Smooth muscle cell (in vitro differentiated cells): ENCODE measurements at regions not wholly inside any gene's neighbourhood (a gene's known extent, or its start where the extent isn't known, plus 50 kb on each side); places are given as distances from the start of the nearest gene placed in this dataset.

ENCODE experiments used
- DNase-seq: peaks from one replicate; lab custom pipeline; 2025; ENCODE audit not compliant: unreplicated experiment; lab: John Stamatoyannopoulos, UW
- H2AFZ ChIP-seq: fragments of 200-600 bp; sonication (generic); 2 replicates; pipeline ENCODE4 v1.6.0; 2016; ENCODE audit warnings: antibody characterized with exemption, low read depth, mild to moderate bottlenecking
- H3F3A ChIP-seq: fragments of 200-600 bp; sonication (generic); 2 replicates; pipeline ENCODE4 v1.6.0; 2017; ENCODE audit warnings: antibody characterized with exemption, low read depth
- H3K27ac ChIP-seq: fragments of 200-600 bp; sonication (generic); 2 replicates; pipeline ENCODE4 v1.5.1; 2016; ENCODE audit warnings: low read depth, mild to moderate bottlenecking
- H3K27me3 ChIP-seq: fragments of 200-600 bp; sonication (generic); 2 replicates; pipeline ENCODE4 v1.6.1; 2016; ENCODE audit warnings: low read depth, mild to moderate bottlenecking
- H3K36me3 ChIP-seq: fragments of 200-600 bp; sonication (generic); 2 replicates; pipeline ENCODE4 v1.5.1; 2016; ENCODE audit warnings: low read depth
- H3K4me1 ChIP-seq: fragments of 200-600 bp; sonication (generic); 2 replicates; pipeline ENCODE4 v1.5.1; 2016; ENCODE audit warnings: low read depth
- H3K4me2 ChIP-seq: fragments of 200-600 bp; sonication (generic); 2 replicates; pipeline ENCODE4 v1.6.0; 2016; ENCODE audit warnings: mild to moderate bottlenecking
- H3K4me3 ChIP-seq: fragments of 200-600 bp; sonication (generic); 2 replicates; pipeline ENCODE4 v1.5.1; 2016; ENCODE audit warnings: mild to moderate bottlenecking
- H3K79me2 ChIP-seq: fragments of 200-600 bp; sonication (generic); 2 replicates; pipeline ENCODE4 v1.6.0; 2016; ENCODE audit warnings: low read depth, mild to moderate bottlenecking
- H3K9ac ChIP-seq: fragments of 200-600 bp; sonication (generic); 2 replicates; pipeline ENCODE4 v1.6.0; 2016; ENCODE audit warnings: low read depth
- H3K9me3 ChIP-seq: fragments of 200-600 bp; sonication (generic); replicated peaks from 2 replicates; pipeline ENCODE4 v1.5.1; 2016; ENCODE audit warnings: low read depth
- H4K20me1 ChIP-seq: fragments of 200-600 bp; sonication (generic); 2 replicates; pipeline ENCODE4 v1.6.0; 2016; ENCODE audit warnings: low read depth
- WGBS: methylation state at CpG from one replicate; pipeline ENCODE4 v1.1.7; 2016; ENCODE audit warnings: low lambda C conversion rate; 5-methylcytosine and 5-hydroxymethylcytosine counted together
- TF ChIP-seq, protein P1 (sequence below): fragments of 200-600 bp; sonication (generic); IDR thresholded peaks from 2 replicates; pipeline ENCODE4 v1.5.1; 2017; ENCODE audit warnings: borderline replicate concordance, mild to moderate bottlenecking, antibody characterized with exemption; ENCODE audit not compliant: insufficient read depth, poor library complexity, severe bottlenecking

DNA sequence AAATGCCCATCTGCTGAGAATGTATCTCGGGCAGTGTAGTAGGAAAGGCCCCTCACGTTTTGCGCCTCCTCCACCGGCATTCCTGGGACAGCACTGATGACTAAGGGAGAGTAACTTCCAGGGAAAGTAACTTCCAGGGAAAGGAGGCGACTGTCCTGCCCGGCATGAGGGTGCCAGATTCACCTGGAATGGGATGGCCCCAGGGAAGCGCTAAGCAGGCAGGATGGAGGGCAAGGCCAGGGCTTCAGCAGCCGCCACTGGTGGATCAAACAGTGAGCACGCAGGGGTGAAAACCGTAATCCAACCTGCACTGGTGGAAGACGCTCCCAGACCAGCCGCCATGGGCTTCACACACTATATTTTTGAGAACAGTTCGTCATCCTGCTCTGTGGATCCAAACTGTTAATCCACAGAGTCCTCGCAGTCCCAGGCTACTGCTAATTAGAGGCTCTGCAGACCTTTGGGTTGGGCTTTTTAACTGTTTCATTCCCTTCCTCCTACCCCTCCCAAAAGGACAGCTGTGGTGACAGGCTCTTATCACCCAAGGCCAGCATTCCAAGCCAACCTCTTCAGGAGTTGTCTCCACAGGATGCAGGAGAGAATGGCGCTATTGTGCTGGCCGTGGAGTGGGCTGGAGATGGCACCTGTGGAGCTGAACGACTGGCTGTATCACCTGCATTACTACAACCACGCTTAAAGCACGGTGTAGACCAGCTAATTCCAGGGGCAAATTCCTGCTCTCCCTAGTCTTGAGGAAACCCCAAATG lies 178.9 kb downstream of the DLL1 start:
- H3K4me3 ChIP-seq = no peak overlapping the region
- DNase-seq = no peak

DNA sequence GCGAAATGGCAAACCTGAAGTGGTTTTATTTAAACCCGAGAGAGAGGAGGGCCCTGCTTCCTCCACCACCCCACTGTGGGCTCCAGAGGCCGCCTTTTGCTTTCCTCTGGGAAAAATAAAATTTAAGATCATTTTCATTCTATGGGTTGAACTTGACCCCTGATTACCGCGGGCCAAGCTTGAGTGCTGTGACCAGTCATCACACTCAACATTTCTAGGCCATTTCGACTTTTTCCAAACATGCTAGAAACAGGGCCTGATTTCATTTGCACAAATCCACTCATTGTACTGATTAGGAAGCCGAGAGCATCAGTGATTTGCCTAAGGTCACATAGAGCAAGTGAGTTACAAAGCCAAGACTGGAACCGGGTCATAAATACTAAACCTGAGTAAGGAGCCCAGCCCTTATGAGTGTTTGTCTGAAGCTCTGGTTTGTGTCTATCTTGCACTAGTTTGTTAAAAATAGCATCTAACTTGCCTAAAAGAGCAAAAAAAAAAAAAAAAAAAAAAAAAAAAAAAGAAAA lies 179.7 kb downstream of the DLL1 start:
- H3K9me3 ChIP-seq = no peaks in the 10 kb centered on the region
- TF ChIP-seq, protein P1, sequence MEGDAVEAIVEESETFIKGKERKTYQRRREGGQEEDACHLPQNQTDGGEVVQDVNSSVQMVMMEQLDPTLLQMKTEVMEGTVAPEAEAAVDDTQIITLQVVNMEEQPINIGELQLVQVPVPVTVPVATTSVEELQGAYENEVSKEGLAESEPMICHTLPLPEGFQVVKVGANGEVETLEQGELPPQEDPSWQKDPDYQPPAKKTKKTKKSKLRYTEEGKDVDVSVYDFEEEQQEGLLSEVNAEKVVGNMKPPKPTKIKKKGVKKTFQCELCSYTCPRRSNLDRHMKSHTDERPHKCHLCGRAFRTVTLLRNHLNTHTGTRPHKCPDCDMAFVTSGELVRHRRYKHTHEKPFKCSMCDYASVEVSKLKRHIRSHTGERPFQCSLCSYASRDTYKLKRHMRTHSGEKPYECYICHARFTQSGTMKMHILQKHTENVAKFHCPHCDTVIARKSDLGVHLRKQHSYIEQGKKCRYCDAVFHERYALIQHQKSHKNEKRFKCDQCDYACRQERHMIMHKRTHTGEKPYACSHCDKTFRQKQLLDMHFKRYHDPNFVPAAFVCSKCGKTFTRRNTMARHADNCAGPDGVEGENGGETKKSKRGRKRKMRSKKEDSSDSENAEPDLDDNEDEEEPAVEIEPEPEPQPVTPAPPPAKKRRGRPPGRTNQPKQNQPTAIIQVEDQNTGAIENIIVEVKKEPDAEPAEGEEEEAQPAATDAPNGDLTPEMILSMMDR = no peak
- no peak for DNase-seq
- no peak overlapping the region for H3K27ac ChIP-seq
- no peaks in the 10 kb centered on the region for H3F3A ChIP-seq
- no peaks in the 10 kb centered on the region for H3K36me3 ChIP-seq
- no peaks in the 10 kb centered on the region for H3K4me1 ChIP-seq
- H4K20me1 ChIP-seq = no peaks in the 10 kb centered on the region
- WGBS = 95% methylated on average over 8 of the region's 8 CpGs
- H3K79me2 ChIP-seq = no peaks in the 10 kb centered on the region
- no peaks in the 10 kb centered on the region for H3K27me3 ChIP-seq
- no peak overlapping the region for H3K4me2 ChIP-seq
- H2AFZ ChIP-seq = no peak overlapping the region
- no peak overlapping the region for H3K9ac ChIP-seq
- H3K4me3 ChIP-seq = no peak overlapping the region

More for the DNA sequence above, 178.9 kb downstream of the DLL1 start:
- no peaks in the 10 kb centered on the region for H3K9me3 ChIP-seq
- H3K4me1 ChIP-seq = no peaks in the 10 kb centered on the region
- H2AFZ ChIP-seq = no peak overlapping the region
- H3K27me3 ChIP-seq = no peaks in the 10 kb centered on the region
- H3K36me3 ChIP-seq = no peaks in the 10 kb centered on the region
- H3F3A ChIP-seq = no peaks in the 10 kb centered on the region
- no peaks in the 10 kb centered on the region for H3K79me2 ChIP-seq
- H3K4me2 ChIP-seq = no peak overlapping the region
- no peak overlapping the region for H3K9ac ChIP-seq
- TF ChIP-seq, protein P1 = no peak
- H4K20me1 ChIP-seq = no peaks in the 10 kb centered on the region
- 71% methylated on average over 19 of the region's 19 CpGs for WGBS
- H3K27ac ChIP-seq = no peak overlapping the region

DNA sequence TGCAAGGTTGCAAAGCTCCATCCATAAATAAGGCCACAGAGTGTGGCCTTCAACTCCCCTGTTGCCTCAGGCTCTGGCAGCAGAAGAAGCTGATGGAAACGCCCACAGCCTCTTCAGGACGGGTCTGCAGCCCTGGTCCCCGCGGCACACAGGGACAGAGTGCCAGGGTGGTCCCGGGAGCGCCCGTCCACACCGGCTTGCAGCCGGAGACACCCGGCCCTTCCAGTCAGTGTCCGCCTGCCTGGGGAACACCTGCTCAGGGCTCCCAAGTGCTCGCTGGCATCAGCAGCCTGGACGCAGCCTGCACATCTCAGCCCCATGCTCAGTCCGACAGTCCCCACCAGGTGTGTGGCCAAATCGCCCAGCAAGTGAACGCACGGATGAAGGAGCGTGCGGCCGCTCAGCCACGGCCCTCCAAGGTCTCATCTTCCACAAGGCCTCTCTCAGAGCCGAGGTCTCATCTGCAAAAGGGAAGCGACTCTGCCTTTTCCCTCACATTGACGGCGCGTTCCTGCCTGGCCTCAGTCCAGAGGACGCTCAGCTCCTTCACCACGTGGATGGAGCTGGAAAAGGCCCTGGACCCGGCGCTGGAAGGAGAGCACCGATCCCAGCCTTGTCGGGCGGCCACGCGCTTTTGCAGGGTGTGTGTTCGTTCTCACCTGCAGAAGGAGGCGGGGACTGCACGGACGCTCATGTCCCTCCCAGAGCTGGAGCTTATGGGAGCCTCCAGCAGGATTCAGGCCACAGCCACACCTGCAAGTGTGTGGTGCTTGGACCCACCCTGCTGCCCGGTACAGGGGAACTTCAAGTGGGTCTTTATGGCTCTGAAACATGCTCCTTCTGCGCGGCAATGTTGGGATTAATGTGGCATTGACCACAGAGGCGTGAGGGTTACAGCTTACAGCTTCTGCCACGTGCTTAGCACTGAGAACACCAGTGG lies 180.4 kb downstream of the DLL1 start:
- 93% methylated on average over 43 of the region's 44 CpGs for WGBS
- H3K9me3 ChIP-seq = no peaks in the 10 kb centered on the region
- no peaks in the 10 kb centered on the region for H3F3A ChIP-seq

More for the DNA sequence above, 180.4 kb downstream of the DLL1 start:
- Histone ChIP-seq H3K4me2 (no peak overlapping the region), H4K20me1 (no peaks in the 10 kb centered on the region), H3K9ac (no peak overlapping the region), H3K36me3 (no peaks in the 10 kb centered on the region), H3K79me2 (no peaks in the 10 kb centered on the region), H3K27me3 (no peaks in the 10 kb centered on the region), H2AFZ (no peak overlapping the region), H3K4me1 (no peaks in the 10 kb centered on the region), H3K27ac (no peak overlapping the region), H3K4me3 (no peak overlapping the region)
- TF ChIP-seq, protein P1 = no peak
- no peak for DNase-seq
